GM20000 (cell line): ENCODE measurements at regions not wholly inside any gene's neighbourhood (a gene's known extent, or its start where the extent isn't known, plus 50 kb on each side); places are given as distances from the start of the nearest gene placed in this dataset.
"Not testable (repeated sequence)": the region's sequence is repeated elsewhere in the genome, so short reads cannot be mapped to it uniquely, and the experiment has no call there.

ENCODE experiments used
- DNase-seq: peaks from one replicate; pipeline ENCODE4 v3.0.0; 2012; ENCODE audit warnings: low spot score
- CTCF ChIP-seq: IDR thresholded peaks from 2 replicates; pipeline ENCODE4 v1.5.1; 2012; ENCODE audit warnings: mild to moderate bottlenecking, control low read depth; ENCODE audit errors: extremely low read depth, missing control alignments

GRCh38 chr2:138877421-138877820 is 97.2 kb upstream of the NXPH2 start:
- TF ChIP-seq CTCF, result no peak
- no peak for DNase-seq

DNA sequence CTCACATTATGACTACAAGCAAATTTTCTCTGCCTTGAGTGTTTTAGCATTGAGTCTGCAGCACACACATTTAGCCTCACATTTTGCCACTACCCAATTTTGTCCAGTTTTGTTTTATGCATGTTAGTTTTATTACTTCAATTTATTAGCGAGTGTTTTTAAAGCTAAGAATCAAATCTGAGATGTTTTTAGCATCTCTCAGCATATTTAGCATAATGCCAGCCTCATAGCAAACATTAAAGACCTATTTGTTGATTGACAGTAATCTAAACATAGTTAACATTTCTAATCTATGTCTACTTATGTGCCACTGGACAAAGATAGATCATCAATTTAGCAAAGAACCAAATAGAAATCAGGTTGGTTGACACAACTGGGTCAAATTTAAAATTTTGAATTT is 94.1 kb upstream of the NXPH2 start:
- DNase-seq, result no peak
- no peak for TF ChIP-seq CTCF

- not testable (repeated sequence) for DNase-seq
Observed at GRCh38 chr2:138872116-138872515, 91.9 kb upstream of the NXPH2 start.

DNA sequence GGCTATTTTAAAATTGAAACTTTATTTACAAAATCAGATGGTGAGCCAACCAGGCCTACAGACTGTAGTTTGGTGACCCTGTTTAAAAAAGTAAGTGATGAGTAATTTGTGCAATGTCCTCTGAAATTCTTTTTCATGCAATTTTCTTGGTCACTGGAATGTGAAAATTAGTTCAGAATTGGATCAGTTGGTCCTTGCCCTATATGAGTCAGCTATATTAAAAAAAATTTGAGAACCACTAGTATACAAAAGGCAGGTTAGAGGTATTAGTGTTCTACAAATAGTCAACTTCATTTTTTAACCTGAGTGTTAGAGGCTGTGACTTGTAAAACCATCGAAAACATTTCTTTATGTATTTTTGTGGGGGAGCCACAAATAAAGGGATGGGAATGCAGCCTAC is 91.1 kb upstream of the NXPH2 start:
- TF ChIP-seq CTCF, result no peak
- DNase-seq, result no peak

GRCh38 chr2:138867341-138867740 is 87.2 kb upstream of the NXPH2 start:
- no peak for DNase-seq
- TF ChIP-seq CTCF, result no peak

DNA sequence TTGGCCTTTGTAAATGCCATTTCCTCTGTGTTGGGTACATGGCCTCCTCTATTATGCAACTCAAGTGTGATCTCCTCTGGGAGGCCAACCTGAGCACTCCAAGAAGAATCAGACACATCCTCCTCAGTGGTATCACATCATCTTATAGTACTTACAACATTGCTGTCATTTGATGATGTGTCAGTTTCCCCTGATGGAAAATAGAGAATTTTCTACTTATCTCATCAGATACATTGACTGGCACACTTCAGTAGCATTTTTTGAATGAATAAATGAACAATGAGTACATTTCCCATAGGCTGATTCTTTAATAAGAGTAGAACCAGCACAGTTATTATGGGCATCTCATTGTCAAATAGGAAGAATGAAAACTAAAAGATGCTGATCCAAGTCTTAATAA is 86.6 kb upstream of the NXPH2 start:
- DNase-seq, result no peak
- TF ChIP-seq CTCF, result no peak

DNA sequence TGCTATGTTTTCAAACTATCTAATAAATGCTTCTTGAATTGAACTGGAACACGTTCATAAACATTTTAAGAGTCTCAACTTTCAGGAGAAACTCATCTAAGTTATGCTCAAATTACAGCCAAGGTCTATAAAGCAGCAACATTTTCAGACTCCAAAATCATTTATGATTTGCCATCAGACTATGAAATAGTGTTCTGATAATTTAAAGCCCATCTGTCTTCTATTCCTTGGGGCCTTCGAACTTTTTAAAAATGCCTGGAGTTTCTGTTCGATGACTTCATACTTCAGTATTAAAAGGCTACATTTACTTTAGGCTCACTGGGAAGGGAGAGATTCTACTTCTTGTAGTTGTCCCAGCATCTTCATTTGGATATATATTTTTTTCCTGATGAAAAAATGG is 73.6 kb upstream of the NXPH2 start:
- no peak for DNase-seq
- TF ChIP-seq CTCF, result no peak

DNA sequence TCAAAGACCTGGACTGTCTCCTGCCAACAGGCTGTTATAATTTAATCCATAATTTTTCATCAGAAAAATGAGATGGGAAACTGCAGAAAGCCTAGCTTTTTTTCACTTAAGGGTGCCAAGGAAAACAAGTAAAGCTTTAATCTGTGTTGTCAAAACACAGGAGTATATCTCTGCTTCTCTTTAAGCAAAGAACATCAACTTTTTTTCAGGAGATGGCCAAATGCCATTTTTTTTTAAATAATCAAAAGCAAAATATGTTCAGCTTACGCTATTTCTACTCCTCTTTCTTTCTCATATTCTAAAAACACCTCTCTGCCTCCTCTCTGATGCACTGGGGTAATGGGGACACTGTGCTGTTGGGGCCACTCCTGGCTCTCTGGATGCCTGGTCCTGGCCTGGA is 73.1 kb upstream of the NXPH2 start:
- DNase-seq, result no peak
- no peak for TF ChIP-seq CTCF
